ENCODE measurements at regions not wholly inside any gene's neighbourhood (a gene's known extent, or its start where the extent isn't known, plus 50 kb on each side); places are given as distances from the start of the nearest gene placed in this dataset.

DNA sequence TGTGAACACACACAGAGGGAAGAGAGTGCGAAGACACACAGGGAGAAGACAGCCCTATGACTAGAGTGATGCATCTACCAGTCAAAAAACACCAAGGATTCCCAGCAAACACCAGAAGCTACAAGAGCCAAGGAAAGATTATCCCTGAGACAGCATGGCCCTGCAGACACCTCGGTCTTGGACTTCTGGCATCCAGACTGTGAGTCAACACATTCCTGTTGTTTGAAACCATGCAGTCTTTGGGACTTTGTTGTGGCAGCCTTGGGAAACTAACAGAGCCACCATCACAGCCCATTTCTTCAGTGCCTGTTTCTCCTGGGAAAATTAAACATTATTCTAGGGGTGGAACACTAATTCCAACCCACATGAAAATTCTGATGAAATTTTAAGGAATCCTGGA is 220.6 kb downstream of the GXYLT1 start:
- no peak for DNase-seq

DNA sequence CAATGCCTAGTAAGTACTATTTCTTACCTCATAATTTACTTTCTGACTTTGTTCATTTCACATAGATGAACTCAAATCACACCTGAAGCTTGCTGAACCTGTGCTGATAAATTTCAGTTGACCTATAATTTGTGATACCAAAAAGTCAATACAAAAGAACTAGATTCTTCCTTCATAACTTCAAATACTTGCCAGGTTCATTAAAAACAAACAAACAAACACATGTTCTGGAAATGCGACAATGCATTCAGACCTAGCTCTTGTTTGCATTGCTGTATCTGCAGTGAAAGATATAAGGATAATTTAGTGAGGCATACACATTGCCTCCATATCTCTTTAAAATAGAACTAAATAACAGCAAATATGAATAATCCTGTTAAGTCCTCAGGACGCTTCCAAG is 221.3 kb downstream of the GXYLT1 start:
- DNase-seq, result no peak

DNA sequence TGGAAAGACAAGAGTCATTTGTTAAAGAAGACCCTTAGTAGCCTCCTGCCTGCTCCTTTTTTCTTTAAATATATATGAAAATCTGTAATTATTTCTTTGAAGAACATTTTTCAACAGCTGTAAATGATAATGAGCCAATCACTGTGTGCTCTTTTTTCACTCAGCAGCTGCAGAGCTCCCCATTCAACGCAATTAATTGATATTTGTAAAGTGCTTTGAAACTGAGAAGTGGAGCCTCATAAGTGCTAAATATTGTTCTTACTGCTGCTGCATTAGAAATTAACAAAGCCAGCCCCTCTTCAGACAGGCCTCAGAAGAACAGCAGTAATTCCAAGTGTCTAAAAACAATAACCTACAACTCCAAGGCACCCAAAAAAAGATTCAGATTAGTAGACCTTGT is 224.3 kb downstream of the GXYLT1 start:
- no peak for DNase-seq

DNA sequence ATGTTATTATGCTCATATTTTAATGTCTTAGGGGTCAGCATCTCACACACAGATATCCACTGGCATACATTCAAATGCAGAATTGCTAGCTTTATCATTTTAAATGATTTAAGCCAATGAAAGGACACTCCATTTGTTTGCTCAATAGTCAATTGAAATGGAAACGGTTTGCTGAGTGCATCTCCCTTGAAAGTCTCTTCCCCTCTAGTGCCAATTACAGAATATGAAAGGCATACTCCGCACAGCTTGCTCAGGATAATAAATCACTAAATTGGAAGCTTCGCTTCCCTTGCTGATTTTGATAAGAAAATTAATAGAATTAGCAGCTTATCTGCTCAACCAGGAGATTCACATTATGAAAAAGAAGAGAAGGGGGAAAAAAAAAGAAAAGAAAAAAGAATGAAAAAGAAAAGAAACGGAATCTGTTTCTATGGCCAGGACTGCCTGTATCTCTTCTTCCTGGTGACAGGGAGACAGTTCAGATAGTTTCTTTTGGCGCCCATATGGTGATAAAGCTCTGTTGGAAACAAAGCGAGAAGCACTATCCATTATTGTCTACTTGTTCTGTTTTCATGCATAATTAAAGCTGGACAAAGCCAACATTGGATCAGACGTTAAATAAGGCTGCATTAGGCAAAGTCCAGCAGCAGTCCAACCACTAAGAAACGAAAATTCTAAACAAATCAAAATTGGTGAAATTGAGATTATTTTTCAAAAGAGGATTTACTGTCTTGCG is 225.0 kb downstream of the GXYLT1 start:
- DNase-seq, result no peak

DNA sequence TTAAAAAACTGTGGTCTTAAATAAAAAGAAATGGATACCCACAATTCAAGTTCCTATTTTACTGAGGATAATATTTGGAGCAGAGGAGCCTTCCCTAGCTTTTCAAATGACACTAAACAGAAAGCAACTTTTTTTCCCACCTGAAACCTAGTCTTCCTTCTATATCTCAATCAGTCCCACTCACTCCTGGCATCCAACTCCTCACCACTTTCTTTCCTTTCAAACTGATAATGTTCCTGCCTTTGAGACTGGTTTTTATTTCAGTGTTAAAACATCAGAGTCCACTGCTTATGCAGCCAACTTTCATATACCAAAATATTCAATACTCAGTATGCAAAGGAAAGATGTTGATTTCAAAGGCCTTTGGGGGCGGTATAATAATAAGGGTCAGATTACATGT is 225.6 kb downstream of the GXYLT1 start:
- no peak for DNase-seq

DNA sequence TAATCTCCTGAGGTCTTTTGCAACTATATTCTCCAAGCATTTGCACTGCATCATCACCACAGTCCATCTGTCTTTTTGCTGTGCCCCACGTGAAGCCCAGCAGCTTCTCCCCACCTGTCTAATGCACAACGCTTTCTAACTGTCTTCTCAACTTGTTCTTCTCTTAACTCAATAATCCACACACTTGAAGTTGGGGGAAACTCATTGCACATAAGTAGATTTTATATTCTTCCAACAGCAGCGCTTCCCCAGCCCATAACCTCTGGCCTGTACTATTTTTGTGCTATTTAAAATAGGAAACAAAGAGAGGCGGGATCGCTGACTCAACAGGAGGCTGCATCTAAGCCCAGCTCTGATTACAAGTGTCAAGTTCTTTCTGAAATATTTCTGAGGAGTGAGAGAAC is 226.7 kb downstream of the GXYLT1 start:
- DNase-seq, result no peak

DNA sequence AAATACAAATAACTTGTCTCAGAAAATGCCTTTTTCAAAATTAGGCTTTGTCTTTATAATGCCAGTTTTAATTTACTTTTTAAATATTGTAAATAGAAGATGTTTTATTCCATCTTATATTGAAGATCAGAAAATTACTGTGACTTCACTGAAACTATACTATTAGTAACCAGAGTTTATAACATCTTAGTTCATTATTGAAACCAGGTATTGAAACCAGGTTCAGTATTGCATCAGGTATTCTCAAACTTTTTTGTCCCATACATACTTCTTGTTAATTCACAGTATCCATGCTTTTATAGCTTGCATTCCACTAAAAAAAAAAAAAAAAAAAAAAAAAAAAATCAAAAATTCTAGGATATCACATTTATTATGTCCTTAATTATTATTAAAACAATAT is 227.5 kb downstream of the GXYLT1 start:
- no peak for DNase-seq

DNA sequence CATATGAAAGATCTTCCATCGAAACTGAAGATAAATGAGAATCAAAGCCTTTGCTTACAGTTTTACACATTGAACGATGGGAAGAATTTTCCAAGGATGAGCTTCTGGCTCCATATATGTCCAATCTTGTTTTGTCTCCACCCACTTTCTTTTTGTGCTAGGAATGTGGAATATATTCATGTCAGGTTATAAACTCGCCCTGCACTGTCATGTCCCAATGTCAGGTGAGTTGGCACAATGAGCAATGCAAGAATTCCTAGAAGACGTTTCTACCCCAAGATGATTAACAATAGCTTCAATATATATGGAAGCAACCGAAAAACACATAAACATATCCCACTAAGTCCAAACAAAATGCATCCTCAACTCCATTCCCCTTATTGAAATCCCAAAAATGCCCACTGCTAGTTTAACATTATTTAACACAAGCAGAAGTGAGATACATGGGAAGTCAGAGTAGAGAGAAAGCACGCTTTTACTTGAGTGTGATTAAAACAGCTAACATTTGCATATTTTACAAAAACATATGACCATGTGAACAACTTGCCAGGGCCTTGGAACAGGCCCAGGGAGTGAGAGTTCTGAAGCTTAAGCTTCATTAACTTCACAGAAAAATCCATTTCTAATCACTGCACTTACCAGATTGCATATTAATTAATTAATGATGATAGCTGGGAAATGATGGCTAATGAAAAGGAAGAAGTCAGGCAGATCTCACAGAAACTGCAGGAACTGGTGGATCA is 233.9 kb downstream of the GXYLT1 start:
- no peak for DNase-seq

DNA sequence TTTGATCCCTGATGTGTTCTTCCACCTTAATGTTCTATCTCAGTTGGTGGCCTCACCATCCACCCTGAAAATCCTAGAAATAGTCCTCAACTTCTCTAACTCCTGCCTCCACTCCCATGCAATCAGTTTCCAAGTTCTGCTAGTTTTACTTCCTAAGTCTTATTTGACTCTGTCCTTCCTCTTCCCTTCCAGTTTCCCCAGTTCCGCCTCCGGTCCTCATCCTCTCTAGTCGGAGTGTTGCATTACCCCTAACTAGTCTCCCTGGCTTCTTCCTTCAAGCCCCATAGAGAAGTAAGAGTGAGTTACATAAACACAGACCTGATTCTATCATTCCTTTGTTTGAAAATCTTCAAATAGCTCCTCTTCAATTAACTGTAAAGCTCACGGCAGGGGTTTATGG is 236.5 kb downstream of the GXYLT1 start:
- no peak for DNase-seq

DNA sequence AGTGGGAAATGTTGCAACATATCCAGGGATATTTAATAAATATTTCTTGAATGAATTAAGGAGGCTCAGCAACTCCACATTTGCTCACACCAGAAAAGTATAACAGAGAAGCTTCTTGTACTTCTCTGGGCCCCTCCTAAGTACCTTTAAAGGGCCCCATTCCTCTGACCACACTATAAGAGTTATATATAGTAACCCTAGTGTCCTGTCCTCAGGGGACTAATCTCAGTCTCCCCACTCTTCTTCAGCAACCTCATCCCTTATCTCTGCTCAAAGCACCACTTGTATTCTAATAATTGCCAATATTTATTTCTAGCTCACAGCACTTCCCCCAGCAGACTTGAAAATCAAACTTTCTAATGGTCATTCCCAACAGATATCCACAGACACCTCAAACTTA is 237.1 kb downstream of the GXYLT1 start:
- DNase-seq, result no peak

DNA sequence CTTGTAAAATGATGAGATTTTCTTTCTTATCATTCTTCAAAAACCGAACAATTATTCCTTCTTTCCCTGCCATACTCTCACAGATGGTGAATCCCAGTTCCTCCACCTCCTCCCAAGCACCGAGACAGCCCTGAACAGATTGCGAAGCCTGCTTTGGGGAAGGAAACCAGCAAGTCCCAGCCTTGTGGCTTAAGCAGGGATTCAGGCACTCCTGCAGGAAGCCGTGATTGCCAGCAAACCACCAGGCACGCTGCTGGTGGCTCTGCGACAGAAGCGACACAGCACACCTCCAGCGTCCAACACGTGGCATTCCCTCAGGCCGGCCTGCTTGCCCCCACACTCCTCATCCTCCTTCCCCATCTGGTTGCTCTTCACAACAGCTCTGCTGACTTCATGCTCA is 237.7 kb downstream of the GXYLT1 start:
- DNase-seq, result no peak

DNA sequence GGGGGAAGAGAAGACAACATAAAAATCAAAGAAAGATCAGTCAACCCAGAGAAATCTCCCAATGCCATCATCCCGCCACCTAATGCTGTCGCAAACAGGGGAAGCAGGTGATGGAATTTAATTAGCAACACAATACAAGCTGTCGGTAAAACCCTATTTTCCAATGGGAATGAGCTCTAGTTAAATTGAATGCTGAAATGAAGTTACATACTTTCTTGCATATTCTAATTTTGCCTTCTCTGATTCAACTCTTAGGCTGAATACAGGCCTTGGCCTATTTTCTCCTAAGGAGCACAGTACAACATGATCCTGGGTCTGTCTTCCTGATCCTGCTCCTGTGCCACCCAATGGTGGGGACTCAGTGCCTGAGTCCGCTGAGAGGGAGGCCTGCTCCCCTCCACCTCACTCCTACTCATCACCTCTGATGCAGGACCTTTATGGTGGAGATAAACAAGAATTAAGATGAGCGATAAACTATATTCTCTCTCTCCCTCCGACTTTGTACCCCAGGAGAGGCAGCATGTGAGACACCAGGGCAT is 238.8 kb downstream of the GXYLT1 start:
- no peak for DNase-seq

DNA sequence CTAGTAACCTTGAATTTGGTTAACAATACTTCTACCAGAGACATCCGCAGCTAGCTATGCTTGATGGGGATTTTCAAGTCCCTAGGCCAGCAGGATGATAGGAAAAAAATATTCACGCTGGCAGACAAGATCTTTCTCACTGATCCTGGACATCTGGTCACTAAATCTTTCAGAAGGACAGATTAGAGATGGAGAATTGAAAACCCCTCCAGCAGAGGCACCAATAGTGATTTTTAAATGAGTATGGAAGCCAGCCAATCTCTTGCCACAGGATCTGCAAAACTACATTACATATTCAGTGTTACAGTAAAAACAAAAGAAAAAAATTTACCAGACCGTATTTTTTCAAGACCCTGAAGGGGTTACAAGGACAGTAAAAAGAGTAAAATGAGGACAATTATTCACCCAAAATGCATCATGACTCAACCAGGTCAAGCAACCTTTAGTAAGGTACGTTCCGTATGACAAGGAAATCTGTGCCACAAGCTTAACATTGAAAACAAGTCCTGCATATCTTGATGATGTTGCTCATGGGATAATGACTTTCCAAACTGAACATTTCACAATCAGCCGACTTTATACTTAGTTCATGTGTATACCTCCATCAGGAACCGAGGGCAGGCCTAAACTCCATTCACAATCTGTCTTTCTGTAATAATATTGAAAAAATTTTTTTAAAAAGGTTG is 239.5 kb downstream of the GXYLT1 start:
- DNase-seq, result no peak

DNA sequence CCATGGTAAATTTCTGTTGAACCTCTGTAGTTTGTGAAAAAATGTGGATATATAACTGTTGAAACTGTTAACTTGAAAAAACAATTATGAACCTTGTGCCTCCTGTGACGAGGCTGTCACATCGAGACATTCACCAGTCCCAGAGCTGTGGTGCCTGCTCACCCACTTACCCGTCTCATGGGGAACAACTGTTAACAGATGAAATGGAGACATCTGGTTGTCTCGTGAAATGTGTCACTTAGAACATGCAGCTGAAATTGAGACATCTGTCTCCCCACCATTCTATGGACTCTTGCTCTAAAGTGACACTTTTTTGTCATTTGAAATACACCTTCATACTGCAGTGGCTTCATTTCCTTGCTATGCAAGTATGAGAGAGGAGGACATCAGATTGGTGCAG is 240.6 kb downstream of the GXYLT1 start:
- DNase-seq, result no peak

DNA sequence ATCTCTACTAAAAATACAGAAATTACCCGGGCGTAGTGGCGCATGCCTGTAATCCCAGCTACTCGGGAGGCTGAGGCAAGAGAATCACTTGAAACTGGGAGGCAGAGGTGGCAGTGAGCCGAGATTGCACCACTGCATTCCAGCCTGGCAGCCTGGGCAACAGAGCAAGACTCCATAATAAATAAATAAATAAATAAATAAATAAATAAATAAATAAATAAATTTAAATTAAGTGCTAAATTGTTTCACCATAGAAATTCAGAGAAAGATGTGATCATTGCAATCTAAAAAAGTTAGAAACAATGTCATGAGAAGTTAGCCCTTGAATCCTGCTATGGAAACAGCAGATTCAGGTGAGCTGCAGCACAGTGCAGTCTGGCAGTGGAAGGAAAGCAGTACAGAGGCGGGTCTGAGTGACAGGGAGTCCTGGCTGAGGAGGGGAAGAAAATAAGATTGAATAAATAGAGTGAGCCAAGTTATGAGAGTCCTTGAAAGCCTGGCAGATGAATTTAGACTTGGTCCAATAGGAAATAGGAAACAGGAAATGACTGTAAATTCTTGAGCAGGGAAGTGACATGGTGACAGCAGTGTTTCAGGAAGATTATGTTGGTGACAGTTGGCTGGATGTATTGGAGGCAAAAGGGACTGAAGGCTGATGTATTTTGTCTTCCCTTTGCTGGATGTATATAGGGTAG is 241.5 kb downstream of the GXYLT1 start:
- DNase-seq, result no peak

DNA sequence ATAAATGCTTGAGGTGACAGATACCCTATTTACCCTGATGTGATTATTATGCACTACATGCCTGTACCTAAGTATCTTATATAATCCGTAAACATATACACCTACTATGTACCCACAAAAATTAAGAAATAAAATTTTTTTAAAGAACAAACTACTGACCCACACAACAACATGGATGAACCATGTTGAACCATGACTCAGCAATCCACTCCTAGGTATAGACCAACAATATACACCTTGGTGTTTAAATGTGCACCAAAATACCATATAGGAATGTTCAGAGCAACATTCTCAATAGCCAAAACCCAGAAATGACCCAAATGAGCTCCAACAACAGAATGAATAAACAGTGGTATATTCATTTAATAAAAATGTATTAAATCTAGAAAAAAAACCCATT is 245.1 kb downstream of the GXYLT1 start:
- no peak for DNase-seq

DNA sequence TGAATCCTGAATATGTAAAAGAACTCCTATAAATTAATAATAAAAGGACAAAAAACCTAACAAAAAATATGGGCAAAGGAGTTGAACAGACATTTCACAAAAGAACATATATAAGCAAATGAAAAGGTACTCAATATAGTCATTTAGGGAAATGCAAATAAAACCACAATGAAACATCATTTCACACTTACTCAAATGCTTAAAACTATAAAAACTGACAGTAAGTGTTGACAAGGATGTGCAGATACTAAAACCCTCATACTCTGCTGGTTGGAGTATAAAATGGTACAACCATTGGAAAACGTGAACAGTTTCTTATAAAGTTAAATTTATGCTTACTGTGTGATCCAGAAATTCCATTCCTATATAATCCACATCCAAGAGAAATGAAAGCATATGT is 247.1 kb downstream of the GXYLT1 start:
- DNase-seq, result no peak

DNA sequence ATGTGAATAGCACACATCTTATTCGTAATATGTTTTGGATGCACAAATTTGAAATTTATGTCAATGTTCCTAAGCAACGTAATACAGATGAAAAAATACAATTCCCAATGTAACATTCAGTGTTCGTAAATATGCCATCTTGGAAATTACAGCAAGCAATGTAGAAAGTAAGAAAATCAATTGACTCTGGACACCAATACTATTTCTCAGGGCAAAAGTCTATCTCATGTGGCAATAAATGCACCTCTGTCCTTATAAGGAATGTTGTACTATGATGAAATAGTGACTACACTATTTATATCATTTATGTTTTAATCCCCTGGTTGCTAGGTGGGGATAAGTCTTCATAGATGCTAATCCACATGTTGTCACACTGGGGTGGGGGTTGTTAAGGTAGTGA is 251.2 kb downstream of the GXYLT1 start:
- DNase-seq, result no peak

DNA sequence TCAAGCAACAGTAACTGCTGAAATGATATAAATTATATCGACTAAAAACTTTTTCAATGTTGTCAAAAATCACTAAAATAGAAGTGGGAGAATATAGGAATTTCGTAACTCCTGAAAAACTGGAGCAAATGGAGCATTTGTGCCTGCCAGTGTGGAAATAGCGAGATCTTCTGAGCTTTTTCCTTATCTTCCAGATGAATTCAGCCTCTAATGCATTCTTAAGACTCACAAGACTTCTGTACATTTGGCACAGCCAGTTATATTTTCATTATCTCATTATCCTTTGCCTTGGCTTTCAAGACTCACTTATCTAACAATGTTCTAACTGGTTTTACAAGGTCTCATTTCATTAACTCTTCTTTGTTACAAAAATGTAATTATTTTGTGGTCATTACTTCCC is 252.4 kb downstream of the GXYLT1 start:
- DNase-seq, result no peak

DNA sequence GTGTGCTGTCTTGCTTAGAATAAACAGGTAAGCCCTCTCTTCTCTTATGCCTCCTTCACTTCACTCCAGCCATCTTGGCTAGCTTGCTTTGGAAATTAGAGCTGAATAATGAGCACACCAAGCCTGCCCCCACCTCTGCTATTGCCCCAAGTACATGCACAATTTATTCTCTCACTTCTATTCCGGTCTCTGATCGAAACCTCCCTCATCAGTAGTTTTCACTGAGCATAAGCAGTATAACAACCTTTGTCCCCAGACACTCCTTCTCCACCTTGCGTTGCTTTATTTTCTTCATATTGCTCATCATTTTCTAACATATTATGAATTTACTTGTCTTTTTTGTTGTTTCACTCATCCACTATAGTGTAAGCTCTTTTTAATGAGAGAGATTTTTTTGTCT is 253.4 kb downstream of the GXYLT1 start:
- DNase-seq, result no peak

DNA sequence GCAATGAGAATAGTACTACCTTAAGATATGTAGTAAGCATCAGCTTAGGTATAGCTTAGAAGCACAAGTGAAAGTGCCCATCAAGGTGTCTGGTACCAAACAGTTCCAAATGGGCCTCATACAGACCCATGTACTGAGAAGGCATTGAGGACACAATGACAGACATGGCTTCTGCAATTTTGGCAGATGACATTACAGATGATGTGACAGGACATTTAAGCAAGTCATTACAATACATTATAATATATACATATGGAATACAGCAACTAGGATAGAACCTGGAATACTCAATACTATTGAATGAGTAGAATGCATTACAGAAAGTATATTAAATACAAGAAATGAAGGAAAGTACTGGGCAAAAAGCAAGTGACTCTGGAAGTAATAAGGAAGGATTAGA is 256.4 kb downstream of the GXYLT1 start:
- DNase-seq, result no peak

DNA sequence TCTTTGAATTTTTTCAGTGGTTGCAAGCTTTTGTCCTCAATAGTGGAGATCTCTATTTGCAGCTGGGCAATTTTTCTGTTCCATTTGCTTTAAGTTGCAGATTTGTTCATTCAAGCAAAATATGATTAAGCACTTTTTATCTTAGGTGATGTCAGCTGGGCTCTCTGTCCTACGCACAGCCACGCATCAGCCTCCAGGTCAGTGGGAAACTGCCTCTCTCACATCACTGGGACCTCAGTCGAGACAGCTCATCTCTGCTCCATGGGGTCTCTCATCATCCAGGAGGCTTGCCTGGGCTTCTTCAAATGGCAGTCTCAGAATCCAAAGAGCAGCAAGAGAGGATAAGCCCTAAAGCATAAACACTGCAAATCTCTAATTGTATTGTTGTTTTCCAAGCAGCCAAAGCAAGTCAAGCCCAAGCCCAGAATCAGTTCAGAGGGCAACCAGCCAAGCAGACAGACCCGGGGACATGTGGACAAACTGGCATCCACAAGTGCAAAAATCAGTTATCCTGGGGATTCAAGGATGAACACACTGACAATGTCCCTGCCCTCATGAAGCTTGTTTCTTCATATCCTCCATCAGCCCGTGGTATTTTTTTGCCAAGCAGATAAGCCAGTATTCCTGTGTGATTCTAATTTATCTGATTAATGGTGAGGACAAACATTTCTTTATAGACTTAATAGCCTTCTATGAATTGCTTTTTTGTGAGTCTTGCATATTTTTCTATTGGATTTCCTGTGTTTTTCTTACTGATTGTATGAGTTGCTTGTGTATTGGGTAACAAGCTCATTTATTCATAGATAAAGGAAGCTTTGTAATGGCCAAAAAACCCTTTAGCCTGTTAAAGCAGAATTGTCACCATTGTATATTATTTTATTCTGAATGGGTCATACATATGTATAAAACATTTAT is 262.5 kb downstream of the GXYLT1 start:
- DNase-seq, result no peak
